Transverse colon (tissue), 4 donors: ENCODE measurements at regions not wholly inside any gene's neighbourhood (a gene's known extent, or its start where the extent isn't known, plus 50 kb on each side); places are given as distances from the start of the nearest gene placed in this dataset.

Experiments used
- DNase-seq: peaks from one replicate; pipeline ENCODE4 v3.0.0-alpha.2; 2019
- H3K27ac ChIP-seq, 4 donors: fragments of 200-600 bp; sonication (generic); 2 replicates each; pipeline ENCODE4 v1.5.1; 2016 to 2018; ENCODE audit warnings: inconsistent platforms in 4 of 4
- H3K27me3 ChIP-seq: fragments of 200-600 bp; sonication (generic); 2 replicates; pipeline ENCODE4 v1.5.1; 2017; ENCODE audit warnings: inconsistent platforms
- H3K36me3 ChIP-seq, 4 donors: fragments of 200-600 bp; sonication (generic); 2 replicates each; pipeline ENCODE4 v1.5.1; 2017 to 2019; ENCODE audit warnings: inconsistent platforms in 4 of 4
- H3K4me1 ChIP-seq, 4 donors: fragments of 200-600 bp; sonication (generic); 2 replicates each; pipeline ENCODE4 v1.5.1; 2017 to 2020; ENCODE audit warnings: inconsistent platforms in 4 of 4
- H3K4me3 ChIP-seq, 4 donors: fragments of 200-600 bp; sonication (generic); 1 replicate in 1 of 4; 2 replicates in 3 of 4; pipeline versions ENCODE4 v1.5.1 to v1.6.1; 2017 to 2019; ENCODE audit warnings: inconsistent platforms in 4 of 4
- H3K9me3 ChIP-seq, 2 donors: fragments of 200-600 bp; sonication (generic); 2 replicates each; pipeline ENCODE4 v1.5.1; 2017 to 2019; ENCODE audit warnings: inconsistent platforms in 2 of 2
- EP300 ChIP-seq: sonication (generic); formaldehyde crosslinking; IDR thresholded peaks from one replicate; pipeline ENCODE4 v1.6.1; 2017; ENCODE audit warnings: antibody characterized with exemption, low read depth
- POLR2A ChIP-seq: fragments of 450-650 bp; IDR thresholded peaks from one replicate; pipeline ENCODE4 v1.6.1; 2016; ENCODE audit warnings: antibody characterized with exemption, mild to moderate bottlenecking, moderate library complexity
- POLR2AphosphoS5 ChIP-seq, 3 donors: sonication (generic); formaldehyde crosslinking; IDR thresholded peaks; one replicate each; pipeline ENCODE4 v1.6.1; 2016; ENCODE audit warnings: antibody characterized with exemption in 3 of 3
- WGBS, 2 donors: methylation state at CpG; one replicate each; pipeline ENCODE4 v1.1.5; 2018; ENCODE audit warnings: low coverage in 1 of 2; 5-methylcytosine and 5-hydroxymethylcytosine counted together
- in situ Hi-C, 4 donors: fragments of 200-750 bp; cut with MboI; loops; one replicate each; pipeline versions ENCODE4 v1.15.0 to v1.15.1; 2017; ENCODE audit warnings: low sequenced_read_pairs in 3 of 4, low pct_ligation_motif_present in 1 of 4, low pct_unique_long_range_greater_than_20kb in 1 of 4
- intact Hi-C: fragments of 100-400 bp; cut with DNase I; formaldehyde crosslinking; loops from one replicate; pipeline ENCODE4 v1.15.1; 2023; ENCODE audit warnings: low total_unique reads
- TF ChIP-seq, protein P1 (sequence below), 5 experiments: fragments of 200-600 bp in 3 of 5; fragments of 450-650 bp in 2 of 5; sonication (generic) in 3 of 5; IDR thresholded peaks; 1 replicate in 2 of 5; 2 replicates in 3 of 5; pipeline ENCODE4 v1.5.1; 2016 to 2017; ENCODE audit warnings: antibody characterized with exemption in 5 of 5, inconsistent platforms in 3 of 5, mild to moderate bottlenecking in 2 of 5, moderate library complexity in 1 of 5

DNA sequence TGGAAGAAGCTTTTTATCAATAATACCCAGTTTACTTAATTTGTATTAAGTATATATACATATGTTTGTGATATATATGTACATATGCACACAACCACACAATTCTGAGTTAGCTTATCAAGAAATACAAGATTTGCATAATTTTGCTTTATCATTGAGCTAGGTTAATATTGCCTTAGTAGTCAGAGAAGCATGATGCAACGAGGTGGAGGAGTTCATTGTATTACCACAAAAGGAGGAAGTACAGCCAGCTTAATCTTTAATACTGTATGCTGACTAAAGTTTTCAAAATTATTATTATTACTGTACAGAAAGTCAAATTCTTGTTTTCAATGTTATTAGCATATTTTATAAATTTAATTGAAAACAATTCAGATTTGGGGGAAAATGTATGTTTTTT is 278.4 kb upstream of the PDGFD start:
- no peaks in the 10 kb centered on the region for H3K4me1 ChIP-seq
- no peak for DNase-seq
- H3K9me3 ChIP-seq, result no peaks in the 10 kb centered on the region
- H3K27ac ChIP-seq, result no peak overlapping the region
- intact Hi-C loops, result no loop called here
- in situ Hi-C loops, result no loop called here
- TF ChIP-seq, protein P1, sequence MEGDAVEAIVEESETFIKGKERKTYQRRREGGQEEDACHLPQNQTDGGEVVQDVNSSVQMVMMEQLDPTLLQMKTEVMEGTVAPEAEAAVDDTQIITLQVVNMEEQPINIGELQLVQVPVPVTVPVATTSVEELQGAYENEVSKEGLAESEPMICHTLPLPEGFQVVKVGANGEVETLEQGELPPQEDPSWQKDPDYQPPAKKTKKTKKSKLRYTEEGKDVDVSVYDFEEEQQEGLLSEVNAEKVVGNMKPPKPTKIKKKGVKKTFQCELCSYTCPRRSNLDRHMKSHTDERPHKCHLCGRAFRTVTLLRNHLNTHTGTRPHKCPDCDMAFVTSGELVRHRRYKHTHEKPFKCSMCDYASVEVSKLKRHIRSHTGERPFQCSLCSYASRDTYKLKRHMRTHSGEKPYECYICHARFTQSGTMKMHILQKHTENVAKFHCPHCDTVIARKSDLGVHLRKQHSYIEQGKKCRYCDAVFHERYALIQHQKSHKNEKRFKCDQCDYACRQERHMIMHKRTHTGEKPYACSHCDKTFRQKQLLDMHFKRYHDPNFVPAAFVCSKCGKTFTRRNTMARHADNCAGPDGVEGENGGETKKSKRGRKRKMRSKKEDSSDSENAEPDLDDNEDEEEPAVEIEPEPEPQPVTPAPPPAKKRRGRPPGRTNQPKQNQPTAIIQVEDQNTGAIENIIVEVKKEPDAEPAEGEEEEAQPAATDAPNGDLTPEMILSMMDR (IDR thresholded peaks at IDR 0.05), result no peak
- TF ChIP-seq POLR2A, result no peak
- TF ChIP-seq EP300, result no peak
- no peak for TF ChIP-seq POLR2AphosphoS5 (IDR thresholded peaks at IDR 0.05)
- WGBS, 2 donors, result 32 to 33% methylated on average over 1 of the region's 1 CpG
- no peaks in the 10 kb centered on the region for H3K36me3 ChIP-seq
- no peaks in the 10 kb centered on the region for H3K27me3 ChIP-seq
- H3K4me3 ChIP-seq, result no peak overlapping the region

DNA sequence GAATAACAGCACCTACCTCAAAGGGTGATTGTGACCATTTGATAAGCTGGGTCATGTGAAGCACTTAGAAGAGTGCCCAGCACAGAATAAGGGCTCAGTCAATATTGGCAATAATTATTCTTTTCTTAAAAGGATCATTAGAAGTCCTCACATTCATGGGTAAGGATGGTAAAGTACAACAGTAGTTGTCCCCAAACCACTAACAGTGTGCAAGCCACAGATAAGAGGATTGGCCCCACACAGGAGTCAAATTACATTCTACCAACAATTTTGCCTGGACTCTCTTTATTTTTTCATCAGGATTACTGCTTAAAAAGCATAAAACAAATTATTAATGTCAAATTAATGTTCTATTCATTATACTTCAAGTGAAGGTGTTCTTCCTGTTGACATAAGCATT is 271.5 kb upstream of the PDGFD start:
- no peak for DNase-seq
- Histone ChIP-seq H3K4me3 (no peak overlapping the region), H3K27ac (no peak overlapping the region), H3K36me3 (no peaks in the 10 kb centered on the region), H3K9me3 (no peaks in the 10 kb centered on the region), H3K4me1 (no peaks in the 10 kb centered on the region), H3K27me3 (no peaks in the 10 kb centered on the region)
- in situ Hi-C loops (no loop called here), intact Hi-C loops (no loop called here)
- TF ChIP-seq EP300 (no peak), POLR2AphosphoS5 (IDR thresholded peaks at IDR 0.05) (no peak), POLR2A (no peak)
- TF ChIP-seq, protein P1 (IDR thresholded peaks at IDR 0.05), result no peak

DNA sequence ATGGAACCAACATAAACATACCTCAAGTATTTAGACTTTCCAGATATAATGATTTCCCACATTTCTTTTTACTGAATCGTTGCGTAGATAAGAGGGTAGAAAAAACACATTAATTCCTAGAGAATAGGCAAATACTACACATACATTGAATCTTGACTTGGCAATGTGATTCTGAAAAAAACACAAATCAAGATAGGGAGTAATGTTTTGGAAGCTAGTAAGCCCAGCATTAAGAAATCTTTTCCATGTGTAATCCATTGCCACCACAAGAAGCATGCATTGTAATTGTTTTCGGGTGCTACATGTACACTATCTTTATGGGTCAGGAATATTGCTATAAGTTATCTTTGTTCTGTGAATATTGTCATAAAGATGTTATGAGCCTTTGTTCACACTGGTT is 269.8 kb upstream of the PDGFD start:
- DNase-seq, result no peak
- no peak overlapping the region for H3K27ac ChIP-seq
- no peaks in the 10 kb centered on the region for H3K36me3 ChIP-seq
- intact Hi-C loops (loop anchor here (5.0 kb wide), 1 partner anchor 1049 kb away; no protein-coding TSS in a partner anchor), in situ Hi-C loops (no loop called here)
- H3K4me3 ChIP-seq, result no peak overlapping the region
- 79 to 81% methylated on average over 3 of the region's 3 CpGs for WGBS, 2 donors
- H3K9me3 ChIP-seq, result no peaks in the 10 kb centered on the region
- TF ChIP-seq POLR2AphosphoS5 (IDR thresholded peaks at IDR 0.05) (no peak), POLR2A (no peak), EP300 (no peak)
- TF ChIP-seq, protein P1 (IDR thresholded peaks at IDR 0.05), result no peak
- no peaks in the 10 kb centered on the region for H3K4me1 ChIP-seq
- H3K27me3 ChIP-seq, result no peaks in the 10 kb centered on the region

DNA sequence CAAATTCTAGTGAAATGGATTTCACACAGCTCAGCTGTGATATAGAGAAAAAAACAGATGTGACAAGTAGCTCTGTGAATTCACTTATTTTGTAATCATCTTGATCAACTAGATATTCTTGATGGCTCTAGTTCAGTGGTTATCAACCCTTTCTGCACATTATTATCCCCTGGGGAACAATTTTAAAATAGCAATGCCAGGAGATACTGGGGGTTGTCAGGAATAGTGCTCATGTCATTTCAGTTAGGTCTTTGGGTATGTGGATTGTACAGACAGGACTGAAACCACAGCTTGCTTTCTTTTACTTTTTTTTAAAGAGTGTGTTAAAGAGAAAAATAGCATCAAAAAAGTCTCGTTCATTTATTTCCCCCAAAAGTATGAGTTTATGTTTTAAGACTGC is 269.0 kb upstream of the PDGFD start:
- no peak overlapping the region for H3K4me3 ChIP-seq
- no peaks in the 10 kb centered on the region for H3K9me3 ChIP-seq
- TF ChIP-seq POLR2AphosphoS5 (IDR thresholded peaks at IDR 0.05), result no peak
- TF ChIP-seq EP300, result no peak
- intact Hi-C loops (loop anchor here (5.0 kb wide), 1 partner anchor 1049 kb away; no protein-coding TSS in a partner anchor), in situ Hi-C loops (no loop called here)
- no peaks in the 10 kb centered on the region for H3K4me1 ChIP-seq
- no peak for DNase-seq
- WGBS, 2 donors, result 69 to 77% methylated on average over 1 of the region's 1 CpG
- no peaks in the 10 kb centered on the region for H3K36me3 ChIP-seq
- no peaks in the 10 kb centered on the region for H3K27me3 ChIP-seq
- no peak overlapping the region for H3K27ac ChIP-seq

DNA sequence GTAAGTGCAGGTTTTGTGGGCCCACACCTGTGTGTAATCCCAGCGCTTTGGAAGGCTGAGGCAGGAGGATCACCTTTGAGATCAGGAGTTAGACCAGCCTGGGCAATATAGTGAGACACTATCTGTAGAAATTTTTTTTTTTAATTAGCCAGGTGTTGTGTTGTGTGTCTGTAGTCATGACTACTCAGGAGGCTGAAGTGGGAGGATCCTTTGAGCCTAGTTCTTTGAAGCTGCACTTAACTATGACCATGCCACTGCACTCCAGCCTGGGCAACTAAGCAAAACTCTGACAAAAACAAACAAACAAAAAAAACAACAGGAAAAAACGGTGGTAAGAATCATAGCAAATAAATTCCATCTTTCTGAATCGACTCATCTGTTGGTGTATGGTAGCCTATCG is 268.6 kb upstream of the PDGFD start:
- 61 to 66% methylated on average over 4 of the region's 4 CpGs for WGBS, 2 donors
- no peak for DNase-seq
- no peak overlapping the region for H3K27ac ChIP-seq
- intact Hi-C loops, result loop anchor here (5.0 kb wide), 1 partner anchor 1050 kb away; no protein-coding TSS in a partner anchor
- in situ Hi-C loops, result no loop called here
- no peaks in the 10 kb centered on the region for H3K36me3 ChIP-seq
- no peak overlapping the region for H3K4me3 ChIP-seq
- no peaks in the 10 kb centered on the region for H3K4me1 ChIP-seq
- no peaks in the 10 kb centered on the region for H3K9me3 ChIP-seq
- H3K27me3 ChIP-seq, result no peaks in the 10 kb centered on the region
- TF ChIP-seq, protein P1 (IDR thresholded peaks at IDR 0.05), result no peak
- no peak for TF ChIP-seq EP300
- TF ChIP-seq POLR2AphosphoS5 (IDR thresholded peaks at IDR 0.05), result no peak
- TF ChIP-seq POLR2A, result no peak
